Posterior vena cava (tissue), 2 donors: ENCODE measurements at regions not wholly inside any gene's neighbourhood (a gene's known extent, or its start where the extent isn't known, plus 50 kb on each side); places are given as distances from the start of the nearest gene placed in this dataset.

ENCODE experiments used
- DNase-seq: peaks from one replicate; pipeline ENCODE4 v3.0.0-alpha.2; 2020; ENCODE audit warnings: low spot score
- intact Hi-C, 2 donors: fragments of 100-400 bp; cut with DNase I; formaldehyde crosslinking; loops; one replicate each; pipeline versions ENCODE4 v1.14.1 to v1.14.2; 2022 to 2023
- donor health status: DM: yes; HTN: yes; CAD: no.
- donor health status: DM: yes; HTN: yes; CAD: no.

- no peak for DNase-seq
- intact Hi-C loops = no loop called here
Measured at GRCh38 chr2:59920961-59921360, 632.5 kb downstream of the BCL11A start.

- no peak for DNase-seq
- intact Hi-C loops = no loop called here
Measured at GRCh38 chr2:59920307-59920706, 633.1 kb downstream of the BCL11A start.

GRCh38 chr2:59919579-59919978 lies 633.9 kb downstream of the BCL11A start:
- intact Hi-C loops = no loop called here

GRCh38 chr2:59912042-59912441 lies 641.4 kb downstream of the BCL11A start:
- intact Hi-C loops = no loop called here
- no peak for DNase-seq

More at GRCh38 chr2:59919579-59919978, 633.9 kb downstream of the BCL11A start:
- no peak for DNase-seq

- intact Hi-C loops = no loop called here
- DNase-seq = no peak
Measured at GRCh38 chr2:59910166-59910565, 643.3 kb downstream of the BCL11A start.

GRCh38 chr2:59909147-59909546 lies 644.3 kb downstream of the BCL11A start:
- intact Hi-C loops = no loop called here
- no peak for DNase-seq

- intact Hi-C loops = no loop called here
- DNase-seq = no peak
Measured at GRCh38 chr2:59905731-59906130, 647.7 kb downstream of the BCL11A start.

- intact Hi-C loops = no loop called here
- no peak for DNase-seq
Measured at GRCh38 chr2:59903994-59904544, 649.4 kb downstream of the BCL11A start.

- intact Hi-C loops = no loop called here
- no peak for DNase-seq
Measured at GRCh38 chr2:59900728-59901452, 652.6 kb downstream of the BCL11A start.

GRCh38 chr2:59899692-59900091 lies 653.8 kb downstream of the BCL11A start:
- DNase-seq = no peak
- intact Hi-C loops = no loop called here

- DNase-seq = no peak
- intact Hi-C loops = no loop called here
Measured at GRCh38 chr2:59896499-59897245, 656.8 kb downstream of the BCL11A start.

GRCh38 chr2:59893612-59894011 lies 659.8 kb downstream of the BCL11A start:
- no peak for DNase-seq
- intact Hi-C loops = no loop called here

GRCh38 chr2:59892398-59892797 lies 661.1 kb downstream of the BCL11A start:
- DNase-seq = no peak
- intact Hi-C loops = no loop called here

- DNase-seq = no peak
- intact Hi-C loops = no loop called here
Measured at GRCh38 chr2:59889305-59889704, 664.1 kb downstream of the BCL11A start.

GRCh38 chr2:59888706-59889105 lies 664.7 kb downstream of the BCL11A start:
- intact Hi-C loops = no loop called here
- DNase-seq = no peak

- intact Hi-C loops = no loop called here
- no peak for DNase-seq
Measured at GRCh38 chr2:59888015-59888414, 665.4 kb downstream of the BCL11A start.

- intact Hi-C loops = no loop called here
- DNase-seq = no peak
Measured at GRCh38 chr2:59887366-59887765, 666.1 kb downstream of the BCL11A start.

- intact Hi-C loops = no loop called here
- DNase-seq = no peak
Measured at GRCh38 chr2:59886759-59887158, 666.7 kb downstream of the BCL11A start.

- intact Hi-C loops = no loop called here
- DNase-seq = no peak
Measured at GRCh38 chr2:59885541-59885940, 667.9 kb downstream of the BCL11A start.

- intact Hi-C loops = loop anchor here in 1 of 2 donors (5.0 kb wide), 1 partner anchor 557 kb away; no protein-coding TSS in a partner anchor
- DNase-seq = no peak
Measured at GRCh38 chr2:59884166-59884565, 669.3 kb downstream of the BCL11A start.
